Activated CD4-positive, CD25-positive, alpha-beta regulatory T cell treated with anti-CD3 and anti-CD28 coated beads, Interleukin-2, amount 50 U/mL, for 72 hours (primary cell): ENCODE measurements at regions not wholly inside any gene's neighbourhood (a gene's known extent, or its start where the extent isn't known, plus 50 kb on each side); places are given as distances from the start of the nearest gene placed in this dataset.
"Not testable (repeated sequence)": the region's sequence is repeated elsewhere in the genome, so short reads cannot be mapped to it uniquely, and the experiment has no call there.

ENCODE experiments used
- DNase-seq: peaks from one replicate; pipeline ENCODE4 v3.0.0; 2021

GRCh38 chr1:30008998-30009657 lies 714.3 kb downstream of the MATN1 start:
- no peak for DNase-seq

- no peak for DNase-seq
These were observed 714.9 kb downstream of the MATN1 start for GRCh38 chr1:30008372-30008997.

- DNase-seq = no peak
These were observed 717.3 kb downstream of the MATN1 start for GRCh38 chr1:30005972-30006619.

DNA sequence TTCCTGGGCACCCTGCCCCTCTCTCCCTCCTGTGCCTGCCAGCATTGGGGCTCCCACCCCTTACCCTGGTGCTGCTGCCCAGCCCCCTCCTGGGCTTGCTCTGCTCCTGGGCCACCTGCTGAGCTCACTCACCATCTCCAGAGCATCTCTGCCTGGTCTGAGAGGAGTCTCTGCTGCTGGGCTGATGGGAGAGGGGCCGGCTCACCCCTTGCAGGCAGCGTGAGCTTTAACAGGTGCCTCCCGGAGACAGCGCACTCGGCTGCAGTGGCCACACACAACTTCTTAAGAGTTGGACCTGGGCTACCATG lies 721.7 kb downstream of the MATN1 start:
- no peak for DNase-seq

DNA sequence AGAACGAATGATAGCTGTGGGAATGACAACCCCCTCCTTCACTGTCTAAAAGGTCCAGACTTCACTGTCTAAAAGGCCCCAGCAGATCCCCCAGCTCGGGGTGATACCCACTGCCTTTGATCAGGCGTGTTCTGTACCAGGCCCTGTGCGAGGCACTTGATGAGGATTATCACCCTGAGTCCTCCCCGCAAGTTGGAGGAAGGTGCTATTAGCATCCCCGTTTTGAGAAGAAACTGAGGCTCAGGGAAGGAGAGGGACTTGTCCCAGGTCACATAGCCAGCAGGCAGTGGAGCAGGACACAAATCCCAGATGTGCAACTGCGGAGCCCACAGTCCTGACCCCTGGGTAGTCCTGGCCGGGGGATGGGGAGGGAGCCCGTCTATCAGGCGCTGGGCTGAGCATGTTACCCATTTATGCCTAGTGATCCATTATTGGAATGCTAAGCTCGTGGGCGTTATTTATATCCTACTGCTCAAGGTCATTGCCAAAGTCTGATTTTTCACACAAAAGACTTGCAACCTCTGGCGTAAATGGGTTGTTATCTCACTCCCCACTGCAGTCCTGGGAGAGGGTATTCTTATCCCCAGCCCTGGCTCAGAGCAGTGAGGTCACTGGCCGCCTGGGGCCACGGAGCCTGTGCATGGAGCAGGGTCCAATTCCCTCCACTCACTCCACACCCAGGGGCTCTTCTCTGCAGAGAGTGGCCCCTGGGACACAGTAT lies 722.2 kb downstream of the MATN1 start:
- no peak for DNase-seq

GRCh38 chr1:30000266-30000665 lies 723.1 kb downstream of the MATN1 start:
- no peak for DNase-seq

DNA sequence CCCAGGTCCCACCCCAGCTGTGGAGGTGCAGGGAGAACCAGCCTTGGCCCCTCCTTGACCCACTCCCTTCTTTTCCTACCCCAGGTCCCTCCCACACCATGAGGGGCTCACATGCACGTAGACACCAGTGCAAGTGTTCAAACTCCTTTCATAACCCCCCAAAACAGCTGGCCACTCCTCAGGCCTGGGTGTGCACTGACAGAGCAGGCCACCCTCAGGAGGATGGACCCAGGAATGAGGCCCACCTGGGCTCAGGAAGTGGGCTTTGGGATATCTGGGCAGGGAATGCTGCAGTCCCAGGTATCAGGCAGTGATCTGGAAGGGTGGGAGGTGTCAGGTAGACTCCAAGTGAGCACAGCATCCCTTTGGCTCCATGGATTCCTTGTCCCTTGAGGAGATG lies 723.8 kb downstream of the MATN1 start:
- DNase-seq = no peak

DNA sequence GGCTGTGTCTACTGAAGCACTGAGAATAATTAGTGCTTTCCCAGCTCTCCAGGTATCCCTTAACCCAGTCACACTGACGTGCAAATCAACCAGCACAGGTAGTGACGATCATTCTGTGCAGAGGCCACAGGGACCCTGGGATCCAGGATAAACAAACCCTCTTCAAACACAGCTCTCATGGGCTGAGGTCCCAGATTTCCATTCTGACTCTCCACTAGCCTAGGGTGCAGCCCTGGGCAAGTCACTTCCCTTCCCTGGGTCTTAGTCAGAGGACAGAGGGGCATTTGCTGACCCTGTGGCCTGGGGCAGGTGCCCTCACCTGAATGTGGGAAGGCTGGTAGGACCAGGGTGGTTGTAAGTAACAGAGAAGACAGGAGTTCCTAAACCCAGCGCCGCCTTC lies 724.7 kb downstream of the MATN1 start:
- no peak for DNase-seq

- DNase-seq = not testable (repeated sequence)
These were observed 725.6 kb downstream of the MATN1 start for GRCh38 chr1:29997818-29998217.

DNA sequence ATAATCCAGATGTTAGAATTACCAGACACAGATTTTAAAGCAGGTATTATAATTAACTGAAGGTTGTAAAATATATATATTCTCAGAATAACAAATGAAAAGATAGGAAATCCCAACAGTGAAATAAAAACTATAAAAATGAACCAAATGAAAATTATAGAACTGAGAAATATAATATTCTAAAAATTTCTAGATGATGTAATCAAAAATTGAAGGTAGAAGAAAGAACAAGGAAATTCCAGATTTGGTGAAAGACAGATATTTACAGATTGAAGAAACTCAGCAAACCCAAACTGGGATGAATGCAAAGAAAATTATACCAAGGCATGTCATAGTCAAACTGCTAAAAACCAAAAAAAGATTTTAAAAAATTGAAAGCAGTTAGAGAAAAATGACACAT lies 729.4 kb downstream of the MATN1 start:
- no peak for DNase-seq

GRCh38 chr1:29991815-29992214 lies 731.6 kb downstream of the MATN1 start:
- DNase-seq = no peak

GRCh38 chr1:29991025-29991424 lies 732.4 kb downstream of the MATN1 start:
- DNase-seq = no peak

- DNase-seq = no peak
These were observed 733.1 kb downstream of the MATN1 start for GRCh38 chr1:29990304-29990703.

DNA sequence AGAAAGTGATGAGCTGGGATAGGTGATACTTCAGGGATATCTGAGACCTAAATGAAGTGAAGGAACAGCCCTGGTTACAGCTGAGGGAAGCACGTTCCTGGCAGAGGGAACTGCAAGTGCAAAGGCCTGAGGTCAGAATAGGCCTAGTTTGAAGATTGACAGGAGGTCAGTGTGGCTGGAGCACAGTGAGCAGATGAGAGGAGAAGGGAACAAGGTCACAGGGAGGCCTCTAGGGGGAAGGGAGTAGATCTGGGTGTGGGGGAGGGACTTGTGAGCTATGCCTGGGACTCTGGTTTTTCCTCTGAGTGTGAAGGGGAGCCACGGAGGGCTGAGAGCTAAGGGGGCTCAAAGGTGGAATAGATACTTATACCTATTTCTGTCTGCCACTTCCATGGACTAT lies 736.4 kb downstream of the MATN1 start:
- no peak for DNase-seq

- no peak for DNase-seq
These were observed 737.8 kb downstream of the MATN1 start for GRCh38 chr1:29985606-29985945.

DNA sequence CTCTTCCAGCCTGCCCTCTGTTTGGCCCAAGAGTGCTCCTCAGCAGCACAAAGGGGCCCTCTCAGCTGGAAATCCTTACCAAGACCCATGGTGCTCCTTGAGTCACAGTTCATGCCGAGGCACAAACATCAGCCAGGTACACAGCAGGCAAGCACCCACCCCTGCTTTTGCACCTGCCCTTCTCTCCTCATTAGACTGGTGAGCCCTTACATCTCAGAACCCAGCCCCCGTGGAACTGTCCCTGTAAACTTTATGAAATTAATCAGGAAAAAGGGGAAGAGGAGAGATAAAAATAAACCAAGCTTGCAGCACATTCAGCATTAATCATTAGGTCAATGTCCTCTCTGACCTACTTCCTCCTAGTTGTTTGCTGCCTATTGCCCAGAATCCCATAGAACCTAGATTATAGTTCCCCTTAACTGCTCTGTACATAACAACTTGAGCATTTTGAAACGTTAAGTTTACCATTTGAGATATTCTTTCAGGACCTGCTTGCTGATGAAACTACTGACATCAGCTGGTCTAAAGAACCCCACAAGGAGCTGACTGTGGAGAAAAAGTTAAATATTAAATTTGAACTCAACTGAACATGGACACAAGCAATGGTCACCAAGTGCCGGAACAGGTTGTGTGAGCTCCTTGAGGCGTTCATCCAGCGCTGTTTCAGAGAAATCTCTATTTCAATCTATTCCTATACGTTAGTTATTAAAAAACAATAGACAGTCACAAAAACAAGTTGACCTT lies 738.4 kb downstream of the MATN1 start:
- no peak for DNase-seq

- DNase-seq = no peak
These were observed 739.1 kb downstream of the MATN1 start for GRCh38 chr1:29984166-29984861.

DNA sequence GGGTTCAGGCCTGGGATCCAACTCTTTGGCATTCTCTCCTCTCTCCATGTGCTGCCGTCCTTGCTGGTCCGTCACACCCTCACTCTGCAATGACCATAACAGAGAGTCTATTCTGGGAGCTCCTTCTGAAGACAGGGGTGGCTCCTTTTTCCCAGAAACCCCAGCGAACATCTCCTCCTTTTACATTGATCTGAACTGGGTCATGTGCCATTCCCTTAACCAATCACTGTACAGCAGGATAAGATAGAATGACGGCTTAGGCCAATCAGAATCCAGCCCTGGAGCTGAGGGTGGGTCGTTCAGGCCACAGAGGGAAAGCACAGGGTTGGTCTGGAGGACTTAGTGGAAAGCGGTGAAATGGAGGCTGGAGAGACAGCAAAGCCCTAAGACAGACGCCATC lies 740.1 kb downstream of the MATN1 start:
- no peak for DNase-seq

- no peak for DNase-seq
These were observed 741.7 kb downstream of the MATN1 start for GRCh38 chr1:29981586-29982239.

DNA sequence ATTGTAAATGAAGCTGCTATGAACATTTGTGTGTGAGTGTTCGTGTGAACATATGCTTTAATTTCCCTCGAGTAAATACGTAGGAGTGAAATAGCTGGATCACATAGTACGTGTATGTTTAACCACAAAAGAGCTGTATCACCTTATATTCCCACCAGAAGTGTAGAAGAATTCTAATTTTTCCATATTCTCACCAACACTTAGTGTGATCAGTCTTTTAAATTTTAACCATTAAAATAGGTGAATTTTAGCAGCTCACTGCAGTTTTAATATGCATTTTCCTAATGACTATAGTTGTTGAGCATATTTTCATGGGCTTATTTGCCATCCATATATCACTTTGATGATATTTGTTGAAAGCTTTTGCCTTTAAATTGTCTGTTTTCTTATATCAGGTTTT lies 741.2 kb downstream of the PTPRU start:
- no peak for DNase-seq

- DNase-seq = no peak
These were observed 738.8 kb downstream of the PTPRU start for GRCh38 chr1:29975036-29975694.

GRCh38 chr1:29974316-29974724 lies 738.0 kb downstream of the PTPRU start:
- DNase-seq = no peak
